Lower leg skin (tissue), 4 donors: ENCODE measurements at regions not wholly inside any gene's neighbourhood (a gene's known extent, or its start where the extent isn't known, plus 50 kb on each side); places are given as distances from the start of the nearest gene placed in this dataset.
"Not testable (repeated sequence)": the region's sequence is repeated elsewhere in the genome, so short reads cannot be mapped to it uniquely, and the experiment has no call there.

Source experiments
- DNase-seq, 2 donors: peaks; one replicate each; pipeline ENCODE4 v3.0.0-alpha.2; 2019; ENCODE audit warnings: low spot score in 2 of 2
- H3K4me3 ChIP-seq: fragments of 200-600 bp; sonication (generic); 2 replicates; pipeline ENCODE4 v1.5.1; 2017; ENCODE audit warnings: mild to moderate bottlenecking, low read depth; ENCODE audit not compliant: poor library complexity, severe bottlenecking
- CTCF ChIP-seq, 3 donors: fragments of 450-650 bp; IDR thresholded peaks; one replicate each; pipeline ENCODE4 v1.5.1; 2016; ENCODE audit warnings: antibody characterized with exemption in 3 of 3, mild to moderate bottlenecking in 3 of 3, moderate library complexity in 2 of 3
- POLR2A ChIP-seq, 2 donors: fragments of 450-650 bp; IDR thresholded peaks; one replicate each; pipeline ENCODE4 v1.6.1; 2016 to 2017; ENCODE audit warnings: antibody characterized with exemption in 2 of 2, mild to moderate bottlenecking in 1 of 2, moderate library complexity in 1 of 2
- WGBS, 2 donors: methylation state at CpG; one replicate each; pipeline ENCODE4 v1.1.5; 2018; 5-methylcytosine and 5-hydroxymethylcytosine counted together
- intact Hi-C: fragments of 100-400 bp; cut with DNase I; formaldehyde crosslinking; loops from one replicate; pipeline ENCODE4 v1.15.0; 2023; ENCODE audit warnings: low total_unique reads

- DNase-seq: no peak
- intact Hi-C loops: no loop called here
- no peak overlapping the region for H3K4me3 ChIP-seq
- 62 to 64% methylated on average over 4 of the region's 4 CpGs for WGBS, 2 donors
- TF ChIP-seq CTCF (IDR thresholded peaks at IDR 0.05) (no peak), POLR2A (IDR thresholded peaks at IDR 0.05) (no peak)
Observed at GRCh38 chr4:84319124-84319523, 180.0 kb downstream of the NKX6-1 start.

- DNase-seq: no peak
- H3K4me3 ChIP-seq: no peak overlapping the region
- intact Hi-C loops: no loop called here
Observed at GRCh38 chr4:84317513-84317912, 181.6 kb downstream of the NKX6-1 start.

GRCh38 chr4:84312426-84313012 is 186.6 kb downstream of the NKX6-1 start:
- intact Hi-C loops: no loop called here
- DNase-seq: no peak
- 82 to 83% methylated on average over 6 of the region's 6 CpGs for WGBS, 2 donors
- no peak for TF ChIP-seq CTCF (IDR thresholded peaks at IDR 0.05)
- H3K4me3 ChIP-seq: no peak overlapping the region

More at GRCh38 chr4:84317513-84317912, 181.6 kb downstream of the NKX6-1 start:
- TF ChIP-seq CTCF (IDR thresholded peaks at IDR 0.05): no peak
- TF ChIP-seq POLR2A (IDR thresholded peaks at IDR 0.05): no peak

GRCh38 chr4:84309191-84309590 is 189.9 kb downstream of the NKX6-1 start:
- no peak for DNase-seq
- WGBS, 2 donors: 83 to 92% methylated on average over 3 of the region's 3 CpGs
- intact Hi-C loops: no loop called here
- no peak overlapping the region for H3K4me3 ChIP-seq
- TF ChIP-seq POLR2A (IDR thresholded peaks at IDR 0.05) (no peak), CTCF (IDR thresholded peaks at IDR 0.05) (no peak)

- WGBS, 2 donors: 79 to 81% methylated on average over 25 to 27 of the region's 27 CpGs
- intact Hi-C loops, H3K4me3 ChIP-seq, DNase-seq: not testable (repeated sequence)
Observed at GRCh38 chr4:84298719-84299254, 200.3 kb downstream of the NKX6-1 start.

- no peak for TF ChIP-seq CTCF (IDR thresholded peaks at IDR 0.05)
- no peak for TF ChIP-seq POLR2A (IDR thresholded peaks at IDR 0.05)
- intact Hi-C loops: no loop called here
- H3K4me3 ChIP-seq: no peak overlapping the region
- 77 to 88% methylated on average over 2 of the region's 2 CpGs for WGBS, 2 donors
- DNase-seq: no peak
Observed at GRCh38 chr4:84298023-84298718, 200.9 kb downstream of the NKX6-1 start.
